HG03097 (cell line): ENCODE measurements at regions not wholly inside any gene's neighbourhood (a gene's known extent, or its start where the extent isn't known, plus 50 kb on each side); places are given as distances from the start of the nearest gene placed in this dataset.
"Not testable (repeated sequence)": the region's sequence is repeated elsewhere in the genome, so short reads cannot be mapped to it uniquely, and the experiment has no call there.

Source experiments
- ATAC-seq: cut with Tn5 transposase; IDR thresholded peaks from one replicate; pipeline ENCODE4 v1.9.1; 2021; ENCODE audit not compliant: unreplicated experiment, low FRiP score

- ATAC-seq, result no peak
Measured at GRCh38 chr12:94863321-94864035, 140.0 kb downstream of the NDUFA12 start.

DNA sequence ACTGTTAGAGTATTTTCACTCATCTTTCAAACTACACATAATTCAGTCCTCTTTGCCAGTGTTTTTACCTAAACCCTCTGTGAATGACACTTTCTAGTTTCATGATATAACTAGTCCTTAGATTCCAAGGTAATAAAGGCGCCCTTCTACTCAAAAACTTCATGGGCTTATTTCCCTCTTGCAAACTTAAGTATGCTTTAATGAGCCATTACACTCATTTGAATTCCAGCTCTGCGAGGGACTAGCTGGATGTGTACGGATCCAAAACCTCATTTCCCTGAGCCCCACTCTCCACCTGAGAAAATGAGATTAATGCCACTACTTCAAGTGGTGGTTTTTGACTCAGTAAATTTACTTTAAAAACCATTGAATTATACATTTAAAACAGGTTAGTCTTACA lies 141.1 kb downstream of the NDUFA12 start:
- no peak for ATAC-seq

DNA sequence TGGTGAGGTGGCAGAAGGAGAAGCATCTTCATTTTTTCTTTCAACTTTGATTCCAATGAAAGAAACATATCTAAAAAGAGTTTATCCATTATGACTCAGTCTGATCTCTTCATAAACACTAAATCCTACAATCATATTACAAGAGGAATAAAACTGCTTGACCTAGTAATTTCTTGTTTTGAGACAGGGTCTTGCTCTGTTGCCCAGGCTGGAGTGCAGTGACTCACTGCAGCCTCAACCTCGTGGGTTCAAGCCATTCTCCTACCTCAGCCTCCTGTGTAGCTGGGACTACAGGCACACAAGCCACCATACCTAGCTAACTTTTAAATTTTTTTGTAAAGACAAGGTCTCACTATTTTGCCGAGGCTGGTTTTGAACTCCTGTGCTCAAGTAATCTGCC lies 147.2 kb downstream of the NDUFA12 start:
- no peak for ATAC-seq

DNA sequence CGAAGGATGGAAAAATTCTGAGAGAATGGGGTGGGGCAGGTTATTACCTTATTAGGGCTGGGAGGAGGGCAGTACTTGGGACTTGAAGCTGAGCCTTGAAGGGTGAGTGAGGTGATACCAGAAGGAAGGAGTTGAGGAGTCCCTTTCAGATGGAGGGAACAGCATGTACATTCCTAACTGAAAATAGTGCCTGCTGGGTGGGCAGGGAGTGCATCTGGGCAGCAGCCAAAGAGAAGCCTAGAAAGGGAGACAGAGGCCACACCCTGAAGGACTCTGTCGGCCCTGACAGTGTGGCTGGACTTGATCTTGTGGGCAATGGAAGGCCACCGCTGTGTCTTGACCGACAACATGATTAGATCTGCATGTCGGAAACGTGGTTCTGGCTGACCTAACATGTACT lies 147.6 kb downstream of the NDUFA12 start:
- ATAC-seq, result no peak

- ATAC-seq, result no peak
Measured at GRCh38 chr12:94851396-94852028, 152.0 kb downstream of the NDUFA12 start.

DNA sequence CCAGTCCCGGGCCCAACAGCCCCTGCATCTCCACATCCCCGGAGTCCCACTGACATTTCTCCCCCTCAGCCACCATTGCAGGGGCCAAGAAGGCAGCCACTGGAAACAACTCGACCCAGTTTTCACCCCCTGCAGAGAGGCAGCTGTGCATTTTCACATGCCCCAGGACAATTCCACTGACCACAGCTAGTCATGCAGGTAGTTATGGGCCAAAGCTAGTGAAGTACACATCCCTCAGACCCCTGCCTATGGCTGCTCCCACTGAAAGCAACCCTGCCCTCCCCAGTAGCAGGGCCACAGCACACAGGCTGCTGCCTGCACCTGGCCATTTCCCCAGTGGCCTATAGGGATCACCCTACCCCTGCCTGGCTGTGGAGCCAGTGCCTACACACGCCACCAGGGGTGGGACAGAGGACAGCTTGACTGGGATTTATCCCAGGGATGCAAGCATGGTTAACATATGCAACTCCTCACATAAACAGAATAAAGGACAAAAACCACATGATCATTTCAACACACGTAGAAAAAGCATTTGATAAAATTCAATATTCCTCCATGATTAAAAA lies 154.0 kb downstream of the NDUFA12 start:
- ATAC-seq, result no peak

GRCh38 chr12:94848966-94849365 lies 154.5 kb downstream of the NDUFA12 start:
- no peak for ATAC-seq

GRCh38 chr12:94845110-94845509 lies 158.4 kb downstream of the NDUFA12 start:
- no peak for ATAC-seq

GRCh38 chr12:94844452-94844851 lies 159.0 kb downstream of the NDUFA12 start:
- ATAC-seq, result no peak

DNA sequence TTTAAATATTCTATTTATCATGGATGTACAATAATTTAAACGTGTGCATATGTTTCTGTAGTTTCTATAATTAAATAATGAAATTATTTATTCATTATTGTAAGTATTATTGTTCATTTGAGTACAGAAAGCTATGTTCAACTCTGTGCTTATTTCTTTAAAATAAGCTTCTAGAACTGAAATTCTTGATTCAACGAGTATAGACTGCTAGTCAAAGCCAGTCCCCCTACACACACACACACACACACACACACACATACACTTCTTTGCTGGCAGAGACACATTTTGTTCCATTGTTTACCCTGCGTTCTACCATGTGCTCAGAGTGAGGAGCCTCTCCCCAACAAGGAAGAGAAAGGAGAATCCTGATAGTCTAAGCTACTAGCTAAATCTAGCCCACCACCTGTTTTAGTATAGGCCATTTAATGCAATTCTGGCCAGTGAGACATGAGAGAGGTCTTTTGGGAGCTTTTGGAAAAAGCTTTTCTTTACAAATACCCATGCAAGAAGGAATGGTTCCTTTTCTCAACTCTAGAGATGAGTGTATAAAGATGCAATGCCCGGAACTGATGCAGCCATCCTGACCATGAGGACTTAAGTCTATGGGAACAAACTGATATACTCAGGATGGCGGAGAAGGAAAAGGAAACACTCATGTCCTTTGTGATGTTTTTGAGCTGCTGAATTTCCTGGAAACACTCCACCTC lies 161.4 kb downstream of the NDUFA12 start:
- ATAC-seq, result no peak

GRCh38 chr12:94841177-94841576 lies 162.3 kb downstream of the NDUFA12 start:
- no peak for ATAC-seq

GRCh38 chr12:94839347-94839746 lies 164.2 kb downstream of the NDUFA12 start:
- no peak for ATAC-seq

DNA sequence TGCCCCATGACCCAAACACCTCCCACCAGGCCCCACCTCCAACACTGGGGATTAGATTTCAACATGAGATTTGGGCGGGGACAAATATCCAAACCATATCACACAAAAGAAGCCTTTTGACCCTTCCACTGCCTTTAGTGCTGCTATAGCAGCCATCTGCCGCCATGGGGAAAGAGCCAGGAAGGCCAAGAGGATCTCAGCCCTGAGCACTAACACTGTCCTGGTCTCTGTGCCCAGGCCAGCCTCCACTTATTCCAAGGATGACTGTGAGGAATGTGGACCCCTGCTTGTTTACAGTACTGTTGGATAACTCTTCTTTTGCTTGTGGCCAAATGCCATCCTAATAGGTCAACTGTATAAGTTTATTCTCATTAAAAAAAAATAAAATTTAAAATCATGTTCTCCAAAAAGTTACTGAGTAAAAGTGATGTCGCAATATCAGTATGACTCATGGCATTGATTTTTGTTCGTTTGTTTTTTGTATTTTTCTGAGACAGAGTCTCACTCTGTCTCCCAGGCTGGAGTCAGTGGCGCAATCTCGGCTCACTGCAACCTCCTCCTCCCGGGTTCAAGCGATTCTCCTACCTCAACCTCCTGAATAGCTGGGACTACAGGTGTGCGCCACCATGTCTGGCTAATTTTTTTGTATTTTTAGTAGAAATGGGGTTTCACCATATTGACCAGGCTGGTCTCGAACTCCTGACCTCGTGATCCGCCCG lies 166.4 kb downstream of the NDUFA12 start:
- not testable (repeated sequence) for ATAC-seq

GRCh38 chr12:94834036-94834625 lies 169.4 kb downstream of the NDUFA12 start:
- ATAC-seq, result no peak

DNA sequence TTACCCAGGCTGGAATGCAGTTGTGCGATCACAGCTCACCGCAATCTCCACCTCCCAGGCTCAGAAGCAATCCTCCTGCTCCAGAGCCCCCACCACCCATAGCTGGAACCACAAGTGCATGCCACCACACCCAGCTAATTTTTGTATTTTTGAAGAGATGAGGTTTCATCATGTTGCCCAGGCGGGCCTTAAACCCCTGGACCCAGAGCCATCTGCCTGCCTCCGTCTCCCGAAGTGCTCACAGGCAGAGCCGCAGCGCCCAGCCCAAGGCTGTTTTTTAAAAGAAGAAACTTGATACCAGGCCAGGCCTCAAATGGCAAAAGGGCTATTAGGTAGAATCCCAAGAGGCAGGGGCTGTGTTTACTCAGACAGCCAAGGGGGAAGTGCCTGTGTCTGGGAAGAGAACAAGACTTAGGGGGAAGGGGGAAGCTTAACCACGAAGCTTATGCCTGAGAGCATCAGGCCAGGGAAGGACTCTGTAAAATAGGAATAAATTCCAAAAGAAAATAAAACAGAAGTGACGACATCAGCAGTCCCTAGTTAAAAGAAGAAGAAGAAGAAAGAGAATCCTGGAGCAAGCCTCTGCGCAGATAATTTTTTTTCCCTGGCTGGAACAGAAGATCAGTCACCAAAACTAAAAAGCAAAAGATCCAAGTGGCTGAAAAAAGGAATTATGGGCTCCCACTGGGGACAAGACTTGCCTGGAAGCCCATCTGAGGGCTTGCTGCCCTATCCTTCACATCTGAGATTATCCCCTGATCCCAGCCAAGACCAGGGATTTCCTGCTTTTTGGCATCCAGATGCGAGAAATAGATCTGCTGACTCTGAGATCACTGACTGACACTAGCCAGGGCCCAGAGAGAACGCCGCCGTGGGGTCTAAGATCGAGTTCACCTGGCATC lies 170.5 kb downstream of the NDUFA12 start:
- no peak for ATAC-seq

DNA sequence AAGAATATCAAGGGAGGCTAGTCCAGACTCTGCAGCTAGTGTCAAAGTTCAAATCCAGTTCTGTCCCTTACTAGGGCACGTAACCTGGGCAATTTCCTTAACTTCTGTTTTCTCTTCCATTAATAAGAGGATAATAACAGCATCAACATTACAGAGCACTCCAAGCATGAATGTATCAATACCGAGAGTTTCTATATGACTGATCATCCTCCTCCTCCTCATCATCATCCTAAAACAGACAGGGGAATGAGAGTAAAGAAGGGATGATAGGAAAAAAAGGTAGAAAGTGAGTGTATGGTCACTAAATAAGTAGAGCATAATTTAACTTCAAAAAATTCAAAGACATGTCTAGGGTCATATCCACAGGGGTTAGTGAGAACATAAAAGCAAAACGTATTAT lies 171.4 kb downstream of the NDUFA12 start:
- no peak for ATAC-seq

- peak; percentile 94 for ATAC-seq
Measured at GRCh38 chr12:94831081-94831751, 172.3 kb downstream of the NDUFA12 start.

- no peak for ATAC-seq
Measured at GRCh38 chr12:94829552-94829951, 173.9 kb downstream of the NDUFA12 start.

DNA sequence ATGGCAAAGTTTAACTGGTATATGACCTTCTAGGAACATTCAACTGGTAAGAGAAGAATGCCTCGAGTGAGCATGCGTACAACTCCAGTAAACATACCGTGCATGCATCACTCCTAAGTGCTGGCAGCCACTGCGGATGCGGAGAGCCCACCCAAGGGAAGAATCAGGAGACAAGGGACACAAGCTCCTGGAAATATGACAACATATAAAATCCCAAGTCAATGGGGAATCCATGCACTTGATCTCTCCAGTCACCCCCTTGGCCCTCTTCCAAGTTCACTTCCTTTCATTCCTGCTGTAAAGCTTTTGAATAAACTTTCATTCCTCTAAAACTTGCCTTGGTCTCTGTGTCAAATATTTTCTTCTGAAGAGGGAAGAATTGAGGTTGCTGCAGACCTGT lies 168.7 kb upstream of the TMCC3 start:
- no peak for ATAC-seq
